Psoas muscle (tissue), 7 donors: ENCODE measurements at regions not wholly inside any gene's neighbourhood (a gene's known extent, or its start where the extent isn't known, plus 50 kb on each side); places are given as distances from the start of the nearest gene placed in this dataset.

Experiments
- ATAC-seq, 4 donors: fragments of 200-7000 bp; cut with Tn5 transposase; one replicate each; pipeline ENCODE4 v1.9.1; 2020; ENCODE audit warnings: moderate library complexity in 3 of 4, mild to moderate bottlenecking in 2 of 4
- DNase-seq, 2 donors: peaks; one replicate each; pipeline ENCODE4 v3.0.0-alpha.2; 2020
- H3K27ac ChIP-seq: fragments of 200-600 bp; one replicate; pipeline ENCODE4 v1.8.0; 2022
- H3K27me3 ChIP-seq, 3 donors: fragments of 200-600 bp in 1 of 3; one replicate each; pipeline versions ENCODE4 v1.6.1 to v1.8.0; 2013 to 2022; ENCODE audit warnings: low read length in 2 of 3, mild to moderate bottlenecking in 2 of 3, moderate library complexity in 1 of 3; ENCODE audit not compliant: insufficient read depth in 3 of 3
- H3K36me3 ChIP-seq, 2 donors: fragments of 200-600 bp in 1 of 2; one replicate each; pipeline versions ENCODE4 v1.6.1 to v1.8.0; 2013 to 2022; ENCODE audit warnings: low read depth in 1 of 2, mild to moderate bottlenecking in 1 of 2, moderate library complexity in 1 of 2; ENCODE audit not compliant: insufficient read depth in 1 of 2
- H3K4me1 ChIP-seq: fragments of 200-600 bp; one replicate; pipeline ENCODE4 v1.8.0; 2022
- H3K4me3 ChIP-seq: fragments of 200-600 bp; one replicate; pipeline ENCODE4 v1.8.0; 2022; ENCODE audit warnings: mild to moderate bottlenecking
- H3K9me3 ChIP-seq: fragments of 200-600 bp; one replicate; pipeline ENCODE4 v1.8.0; 2022
- WGBS, 3 donors: extraction: QIAGEN DNeasy Blood & Tissue Kit; methylation state at CpG; one replicate each; pipeline versions ENCODE4 v1.1.6 to v1.1.7; 2013; 5-methylcytosine and 5-hydroxymethylcytosine counted together
- intact Hi-C, 2 donors: fragments of 100-400 bp; cut with DNase I; formaldehyde crosslinking; loops; one replicate each; pipeline versions ENCODE4 v1.11.0 to v1.14.2; 2022
- TF ChIP-seq, protein P1 (sequence below): fragments of 200-600 bp; IDR thresholded peaks from one replicate; pipeline ENCODE4 v1.8.0; 2022; ENCODE audit warnings: antibody characterized with exemption
- donor health status: healthy with polysubstance abuse.
- donor health status: DM: no; HTN: no; CAD: no; lungs with moderate emphysema.
- donor health status: Bipolar disorder and iron deficiency.
- donor health status: healthy.
- donor health status: DM: yes; HTN: yes; CAD: no.
- donor health status: DM: no; HTN: no; CAD: no.
- donor health status: DM: yes; HTN: yes; CAD: no.

DNA sequence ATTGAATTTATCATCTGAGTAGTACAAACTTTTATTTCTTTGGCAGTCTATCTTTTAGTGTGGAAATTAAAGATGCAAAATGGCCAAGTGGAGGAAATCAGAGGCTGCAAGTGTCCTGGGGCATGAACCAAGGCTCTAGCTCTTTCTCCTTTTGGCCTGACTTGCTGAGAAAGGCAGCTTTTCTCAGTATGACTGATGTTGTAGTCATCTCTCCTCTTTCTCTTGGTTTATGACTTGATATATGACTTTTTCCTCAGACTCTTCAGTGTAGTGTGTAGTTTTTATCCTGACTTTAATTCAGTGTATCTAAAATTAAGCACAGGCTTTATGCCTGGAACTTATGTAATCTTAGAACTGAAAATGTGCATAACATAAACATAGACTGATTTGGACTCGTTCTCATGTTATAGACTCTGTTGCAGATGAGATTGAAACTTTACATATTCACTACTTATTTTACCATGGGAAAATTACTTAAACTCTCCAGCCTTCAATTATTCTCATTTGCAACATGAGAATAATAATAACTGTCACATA, 65.7 kb downstream of the SLITRK5 start:
- no peaks in the 10 kb centered on the region for H3K4me1 ChIP-seq
- H3K4me3 ChIP-seq = no peak overlapping the region
- 18 to 30% (median 22%) methylated on average over 1 of the region's 1 CpG for WGBS, 3 donors
- no peaks in the 10 kb centered on the region for H3K9me3 ChIP-seq
- H3K36me3 ChIP-seq = no peaks in the 10 kb centered on the region
- TF ChIP-seq, protein P1, sequence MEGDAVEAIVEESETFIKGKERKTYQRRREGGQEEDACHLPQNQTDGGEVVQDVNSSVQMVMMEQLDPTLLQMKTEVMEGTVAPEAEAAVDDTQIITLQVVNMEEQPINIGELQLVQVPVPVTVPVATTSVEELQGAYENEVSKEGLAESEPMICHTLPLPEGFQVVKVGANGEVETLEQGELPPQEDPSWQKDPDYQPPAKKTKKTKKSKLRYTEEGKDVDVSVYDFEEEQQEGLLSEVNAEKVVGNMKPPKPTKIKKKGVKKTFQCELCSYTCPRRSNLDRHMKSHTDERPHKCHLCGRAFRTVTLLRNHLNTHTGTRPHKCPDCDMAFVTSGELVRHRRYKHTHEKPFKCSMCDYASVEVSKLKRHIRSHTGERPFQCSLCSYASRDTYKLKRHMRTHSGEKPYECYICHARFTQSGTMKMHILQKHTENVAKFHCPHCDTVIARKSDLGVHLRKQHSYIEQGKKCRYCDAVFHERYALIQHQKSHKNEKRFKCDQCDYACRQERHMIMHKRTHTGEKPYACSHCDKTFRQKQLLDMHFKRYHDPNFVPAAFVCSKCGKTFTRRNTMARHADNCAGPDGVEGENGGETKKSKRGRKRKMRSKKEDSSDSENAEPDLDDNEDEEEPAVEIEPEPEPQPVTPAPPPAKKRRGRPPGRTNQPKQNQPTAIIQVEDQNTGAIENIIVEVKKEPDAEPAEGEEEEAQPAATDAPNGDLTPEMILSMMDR = no peak
- H3K27me3 ChIP-seq = no peaks in the 10 kb centered on the region
- ATAC-seq (no peak), DNase-seq (no peak)
- intact Hi-C loops = no loop called here
- H3K27ac ChIP-seq = no peak overlapping the region

DNA sequence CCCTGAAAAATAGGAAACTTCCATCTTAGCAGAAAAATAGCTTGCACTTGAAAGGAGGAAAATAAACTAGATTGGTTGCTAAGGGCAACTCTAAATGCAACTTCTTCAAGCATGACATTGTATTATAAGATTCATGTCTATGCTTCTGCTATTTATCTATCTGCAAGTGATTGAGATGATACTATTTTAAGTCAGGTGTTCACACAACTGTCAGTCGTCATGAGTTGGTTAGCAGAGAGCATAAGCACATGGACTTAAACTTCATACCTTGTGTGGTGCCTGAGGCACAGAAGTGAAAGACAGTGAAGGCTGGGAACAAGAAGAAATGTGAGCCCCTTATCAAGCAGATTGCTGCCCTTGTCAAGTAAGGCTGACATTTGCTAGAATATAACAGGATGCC, 82.9 kb downstream of the SLITRK5 start:
- no peaks in the 10 kb centered on the region for H3K36me3 ChIP-seq
- DNase-seq (no peak), ATAC-seq (no peak)
- H3K4me3 ChIP-seq = no peak overlapping the region
- WGBS, 3 donors = 36 to 61% (median 50%) methylated on average over 1 of the region's 1 CpG
- H3K27me3 ChIP-seq = no peaks in the 10 kb centered on the region
- H3K9me3 ChIP-seq = no peaks in the 10 kb centered on the region
- intact Hi-C loops = no loop called here
- H3K27ac ChIP-seq = no peak overlapping the region
- no peaks in the 10 kb centered on the region for H3K4me1 ChIP-seq
- TF ChIP-seq, protein P1 = no peak

DNA sequence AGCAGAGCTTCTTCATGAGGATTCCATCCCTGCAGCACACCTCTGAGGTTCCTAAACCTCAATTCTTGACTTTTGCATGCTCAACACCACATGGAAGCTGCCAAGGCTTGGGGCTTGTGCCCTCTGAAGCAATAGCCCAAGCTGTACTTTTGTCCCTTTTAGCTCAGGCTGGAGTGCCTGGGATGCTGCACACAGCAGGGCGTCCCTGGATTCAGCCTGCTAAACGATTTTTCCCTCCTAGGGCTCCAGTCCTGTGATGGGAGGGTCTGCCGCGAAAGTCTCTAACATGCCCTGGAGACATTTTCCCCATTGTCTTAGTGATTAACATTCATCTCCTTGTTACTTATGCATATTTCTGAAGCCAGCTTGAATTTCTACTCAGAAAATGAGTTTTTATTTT, 98.3 kb downstream of the SLITRK5 start:
- DNase-seq = no peak
- H3K36me3 ChIP-seq = no peaks in the 10 kb centered on the region
- WGBS, 3 donors = 57 to 81% (median 73%) methylated on average over 4 of the region's 4 CpGs
- intact Hi-C loops = no loop called here
- H3K4me3 ChIP-seq = no peak overlapping the region
- no peaks in the 10 kb centered on the region for H3K4me1 ChIP-seq
- no peaks in the 10 kb centered on the region for H3K27me3 ChIP-seq
- TF ChIP-seq, protein P1 = no peak
- ATAC-seq = no peak
- no peaks in the 10 kb centered on the region for H3K9me3 ChIP-seq
- H3K27ac ChIP-seq = no peak overlapping the region

DNA sequence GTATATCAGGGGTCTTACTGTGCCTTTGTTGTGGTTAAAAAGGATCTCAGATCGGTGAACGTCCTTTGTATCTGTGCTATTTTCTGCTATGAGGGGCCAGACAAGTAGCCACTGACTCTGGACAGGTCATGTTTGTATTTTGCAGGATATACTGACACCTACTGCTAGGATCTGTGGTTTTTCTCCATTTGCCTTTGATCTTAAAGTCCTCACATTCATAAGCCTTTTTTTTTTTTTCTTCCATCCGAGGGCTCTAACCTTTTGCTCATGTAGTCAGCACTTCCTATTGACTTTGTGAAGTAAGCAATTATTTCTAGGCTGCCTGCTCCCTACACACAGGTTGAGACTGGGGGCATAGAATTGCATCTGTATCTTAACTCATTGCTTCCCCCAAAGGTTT, 106.2 kb downstream of the SLITRK5 start:
- no peaks in the 10 kb centered on the region for H3K4me1 ChIP-seq
- 46 to 57% (median 48%) methylated on average over 3 of the region's 3 CpGs for WGBS, 3 donors

More for the DNA sequence above, 106.2 kb downstream of the SLITRK5 start:
- H3K36me3 ChIP-seq = no peaks in the 10 kb centered on the region
- intact Hi-C loops = no loop called here
- DNase-seq (no peak), ATAC-seq (no peak)
- no peak overlapping the region for H3K4me3 ChIP-seq
- H3K9me3 ChIP-seq = no peaks in the 10 kb centered on the region
- TF ChIP-seq, protein P1 = no peak
- H3K27me3 ChIP-seq = no peaks in the 10 kb centered on the region
- no peak overlapping the region for H3K27ac ChIP-seq
